GM12872 (cell line): ENCODE measurements at regions not wholly inside any gene's neighbourhood (a gene's known extent, or its start where the extent isn't known, plus 50 kb on each side); places are given as distances from the start of the nearest gene placed in this dataset.

Source experiments
- TF ChIP-seq, protein P1 (sequence below): IDR thresholded peaks from 3 replicates; pipeline ENCODE4 v1.5.1; 2011; ENCODE audit warnings: low read depth, mild to moderate bottlenecking, low read length, moderate library complexity; ENCODE audit not compliant: insufficient read depth

DNA sequence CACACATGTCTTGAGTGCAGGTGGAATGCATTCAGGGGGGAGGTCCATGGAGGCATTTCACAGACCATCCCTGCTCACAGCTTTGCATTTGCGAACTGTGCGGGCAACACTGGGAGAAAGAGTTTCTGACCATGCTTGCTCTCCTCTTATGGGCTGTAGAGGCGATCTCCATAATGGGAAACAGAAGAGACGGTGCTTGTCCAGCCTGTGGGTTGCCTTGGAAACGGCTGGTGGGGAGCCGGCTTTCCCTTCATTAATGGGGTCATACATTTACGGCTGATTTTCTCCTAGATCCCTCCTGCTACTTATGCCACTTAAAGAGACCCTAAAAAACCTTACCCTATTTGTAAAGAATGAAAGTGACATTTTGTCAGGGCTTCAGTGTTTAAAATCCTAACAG lies 147.4 kb downstream of the SOX11 start:
- TF ChIP-seq, protein P1, sequence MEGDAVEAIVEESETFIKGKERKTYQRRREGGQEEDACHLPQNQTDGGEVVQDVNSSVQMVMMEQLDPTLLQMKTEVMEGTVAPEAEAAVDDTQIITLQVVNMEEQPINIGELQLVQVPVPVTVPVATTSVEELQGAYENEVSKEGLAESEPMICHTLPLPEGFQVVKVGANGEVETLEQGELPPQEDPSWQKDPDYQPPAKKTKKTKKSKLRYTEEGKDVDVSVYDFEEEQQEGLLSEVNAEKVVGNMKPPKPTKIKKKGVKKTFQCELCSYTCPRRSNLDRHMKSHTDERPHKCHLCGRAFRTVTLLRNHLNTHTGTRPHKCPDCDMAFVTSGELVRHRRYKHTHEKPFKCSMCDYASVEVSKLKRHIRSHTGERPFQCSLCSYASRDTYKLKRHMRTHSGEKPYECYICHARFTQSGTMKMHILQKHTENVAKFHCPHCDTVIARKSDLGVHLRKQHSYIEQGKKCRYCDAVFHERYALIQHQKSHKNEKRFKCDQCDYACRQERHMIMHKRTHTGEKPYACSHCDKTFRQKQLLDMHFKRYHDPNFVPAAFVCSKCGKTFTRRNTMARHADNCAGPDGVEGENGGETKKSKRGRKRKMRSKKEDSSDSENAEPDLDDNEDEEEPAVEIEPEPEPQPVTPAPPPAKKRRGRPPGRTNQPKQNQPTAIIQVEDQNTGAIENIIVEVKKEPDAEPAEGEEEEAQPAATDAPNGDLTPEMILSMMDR: no peak

DNA sequence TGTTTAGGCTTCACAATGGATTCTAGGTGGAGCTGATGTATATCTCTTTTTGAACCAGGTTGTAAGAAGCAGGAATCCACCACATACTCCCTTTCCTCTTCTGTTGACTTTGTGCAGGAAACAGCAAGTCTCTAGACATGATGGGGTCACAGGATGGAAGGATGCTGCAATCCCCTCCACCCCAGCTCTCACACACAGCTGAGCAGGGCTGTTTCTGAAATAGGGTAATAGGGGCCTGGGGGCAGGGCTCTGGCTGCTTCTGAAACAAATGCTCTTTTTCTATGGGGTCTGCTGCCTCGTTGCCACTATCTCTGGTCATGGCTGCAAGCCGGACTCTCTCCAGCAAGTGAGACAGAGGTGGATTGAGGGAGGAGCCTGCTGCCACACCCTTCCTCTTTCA lies 148.9 kb downstream of the SOX11 start:
- TF ChIP-seq, protein P1: no peak

DNA sequence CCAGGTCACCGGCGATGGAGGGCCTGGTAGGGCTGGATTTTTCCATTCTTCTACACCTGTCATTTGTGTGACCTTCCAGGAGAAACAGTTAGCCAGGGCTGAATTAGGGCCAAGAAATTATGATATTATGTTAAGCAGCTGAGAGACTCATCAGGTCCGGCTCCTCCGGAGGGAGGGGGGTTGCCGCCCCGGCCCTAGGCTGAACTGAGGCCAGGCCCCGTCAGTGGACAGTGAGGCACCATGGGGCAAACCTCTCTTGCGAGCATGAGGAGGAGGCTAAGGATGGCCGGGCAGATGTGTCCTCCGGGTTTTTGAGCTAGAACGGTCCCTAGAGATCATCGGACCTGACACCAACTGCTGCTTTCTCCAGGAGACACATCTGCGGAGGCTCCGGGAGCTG lies 150.1 kb downstream of the SOX11 start:
- TF ChIP-seq, protein P1: no peak

DNA sequence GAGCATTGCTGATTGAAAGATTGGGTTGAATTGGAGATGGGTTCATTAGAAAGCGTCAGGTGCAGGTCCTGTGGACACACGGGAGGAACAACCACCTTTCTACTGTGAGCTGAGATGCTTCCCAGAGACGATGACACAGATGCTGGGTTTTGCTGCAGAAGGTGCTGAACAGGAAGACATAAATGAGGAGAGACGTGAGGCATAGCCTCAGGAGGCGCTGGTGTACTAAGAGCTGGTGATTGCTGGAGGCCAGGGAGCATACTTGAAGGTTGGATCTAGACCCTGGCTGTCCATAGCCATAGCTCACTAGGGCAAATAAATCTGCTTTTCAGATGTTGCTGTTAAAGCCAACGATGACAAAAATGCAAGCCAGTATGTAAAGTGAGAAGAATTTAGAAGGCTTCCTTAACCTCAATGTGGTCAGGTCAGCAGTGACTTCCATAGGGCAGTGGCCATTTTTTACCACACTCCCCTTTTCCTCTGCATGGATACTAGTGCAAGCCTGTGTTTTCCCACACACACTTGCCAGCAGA lies 153.7 kb downstream of the SOX11 start:
- TF ChIP-seq, protein P1: no peak

DNA sequence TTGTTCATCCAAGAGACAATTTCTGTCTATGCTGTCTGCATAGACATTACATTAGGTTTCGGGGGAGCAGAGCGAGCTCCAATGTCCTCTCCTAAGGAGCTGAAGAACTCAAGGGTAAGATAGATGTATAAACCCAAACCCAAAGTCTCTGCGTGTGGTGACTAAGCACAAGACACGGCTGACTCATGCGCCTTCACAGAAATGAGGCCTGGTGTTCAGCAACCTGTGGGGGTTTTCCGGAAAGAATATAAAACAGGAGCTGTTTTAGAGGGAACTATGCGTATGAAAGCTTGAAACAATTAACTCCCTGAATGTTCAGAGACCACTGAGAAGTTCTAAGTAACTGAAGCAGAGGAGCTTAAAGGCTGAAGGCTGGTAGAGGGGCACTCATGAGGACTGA lies 154.7 kb downstream of the SOX11 start:
- TF ChIP-seq, protein P1: no peak

DNA sequence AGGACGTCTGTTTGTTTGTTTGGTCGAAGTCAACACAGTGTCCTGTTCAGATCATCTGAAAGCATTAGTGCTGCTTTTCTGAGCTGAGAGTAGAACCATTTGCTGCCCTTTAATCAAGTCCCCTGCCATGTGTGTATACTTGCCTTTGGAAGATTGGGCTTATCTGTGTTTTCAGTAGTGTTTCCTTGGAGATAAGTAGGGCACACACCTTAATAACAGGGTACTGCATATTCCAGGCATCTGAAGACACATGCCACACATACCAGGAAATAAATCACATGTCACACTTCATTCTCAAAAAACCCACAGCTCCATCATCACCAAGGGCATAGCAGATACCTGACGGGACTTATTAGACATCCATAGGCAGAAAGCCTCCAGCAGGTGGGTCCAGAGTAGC lies 157.4 kb downstream of the SOX11 start:
- TF ChIP-seq, protein P1: no peak

DNA sequence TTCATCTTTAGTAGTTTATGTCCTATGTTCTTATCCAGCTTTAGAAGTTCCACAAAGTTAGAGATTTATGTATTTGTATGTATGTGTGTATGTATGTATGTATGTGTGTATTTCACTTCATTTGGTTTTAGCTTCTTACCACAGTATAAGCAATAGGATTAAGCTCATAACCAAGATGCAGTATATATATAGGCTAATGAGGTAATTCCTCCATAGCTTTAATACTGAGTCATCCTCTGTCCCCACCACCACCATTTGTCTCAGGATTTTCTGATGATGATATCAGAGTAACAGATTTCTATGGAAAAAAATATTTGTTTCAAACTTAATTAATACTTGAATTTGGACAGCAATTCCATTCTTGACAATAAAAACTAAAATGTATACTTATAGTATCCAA lies 159.2 kb downstream of the SOX11 start:
- TF ChIP-seq, protein P1: no peak
